ENCODE measurements at regions not wholly inside any gene's neighbourhood (a gene's known extent, or its start where the extent isn't known, plus 50 kb on each side); places are given as distances from the start of the nearest gene placed in this dataset.

DNA sequence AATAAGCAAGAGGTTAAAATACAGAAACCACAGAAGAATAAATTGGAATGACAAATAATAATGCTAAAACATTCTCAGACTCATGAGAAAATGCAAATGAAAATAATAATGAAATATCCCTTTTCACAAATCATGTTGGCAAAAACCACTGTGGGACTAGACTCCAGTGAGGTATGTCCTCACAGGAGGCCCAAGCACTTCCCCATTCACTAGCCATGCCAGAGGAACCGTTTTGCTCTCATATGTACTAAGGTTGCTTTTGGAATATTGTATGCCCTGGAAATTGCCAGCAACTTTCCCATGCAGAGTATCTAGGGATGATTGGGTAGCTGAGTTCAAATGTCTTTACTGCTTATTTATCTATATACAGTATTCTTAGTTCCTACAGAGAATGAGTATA lies 106.2 kb upstream of the CHORDC1 start:
- FAIRE-seq (no peak), DNase-seq (ENCODE audit: low read depth, low spot score) (no peak)
- H2AFZ ChIP-seq (ENCODE audit: low read depth, low read length): no peak overlapping the region
- no TSS peak for BruUV-seq (replicated peaks)
- POLR2A ChIA-PET: no interaction called here
- H3K27me3 ChIP-seq (ENCODE audit: control insufficient read depth in 2 of 2, insufficient read depth in 2 of 2, low read length in 2 of 2): no peaks in the 10 kb centered on the region
- CTCF ChIA-PET: no interaction called here
- H3K9me1 ChIP-seq (replicated peaks; ENCODE audit: control insufficient read depth, extremely low read depth, insufficient read depth, low read length): no peaks in the 10 kb centered on the region
- no peak overlapping the region for H3K4me2 ChIP-seq (ENCODE audit: insufficient read depth, low read length)
- H3K79me2 ChIP-seq (ENCODE audit: control insufficient read depth, insufficient read depth, low read length): no peaks in the 10 kb centered on the region
- TF ChIP-seq, protein P1, sequence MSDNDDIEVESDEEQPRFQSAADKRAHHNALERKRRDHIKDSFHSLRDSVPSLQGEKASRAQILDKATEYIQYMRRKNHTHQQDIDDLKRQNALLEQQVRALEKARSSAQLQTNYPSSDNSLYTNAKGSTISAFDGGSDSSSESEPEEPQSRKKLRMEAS (IDR thresholded peaks at IDR 0.05; ENCODE audit: insufficient read depth, insufficient read length): no peak
- no peak for TF ChIP-seq GATA2 (IDR thresholded peaks at IDR 0.05; ENCODE audit: insufficient read depth, insufficient read length, low read depth, low read length)
- no peak for TF ChIP-seq FOS (IDR thresholded peaks at IDR 0.05; ENCODE audit: borderline replicate concordance, insufficient read depth, low read length)
- TF ChIP-seq JUN (IDR thresholded peaks at IDR 0.05; ENCODE audit: borderline replicate concordance, insufficient read depth, insufficient read length, low read depth): no peak
- TF ChIP-seq, protein P2, sequence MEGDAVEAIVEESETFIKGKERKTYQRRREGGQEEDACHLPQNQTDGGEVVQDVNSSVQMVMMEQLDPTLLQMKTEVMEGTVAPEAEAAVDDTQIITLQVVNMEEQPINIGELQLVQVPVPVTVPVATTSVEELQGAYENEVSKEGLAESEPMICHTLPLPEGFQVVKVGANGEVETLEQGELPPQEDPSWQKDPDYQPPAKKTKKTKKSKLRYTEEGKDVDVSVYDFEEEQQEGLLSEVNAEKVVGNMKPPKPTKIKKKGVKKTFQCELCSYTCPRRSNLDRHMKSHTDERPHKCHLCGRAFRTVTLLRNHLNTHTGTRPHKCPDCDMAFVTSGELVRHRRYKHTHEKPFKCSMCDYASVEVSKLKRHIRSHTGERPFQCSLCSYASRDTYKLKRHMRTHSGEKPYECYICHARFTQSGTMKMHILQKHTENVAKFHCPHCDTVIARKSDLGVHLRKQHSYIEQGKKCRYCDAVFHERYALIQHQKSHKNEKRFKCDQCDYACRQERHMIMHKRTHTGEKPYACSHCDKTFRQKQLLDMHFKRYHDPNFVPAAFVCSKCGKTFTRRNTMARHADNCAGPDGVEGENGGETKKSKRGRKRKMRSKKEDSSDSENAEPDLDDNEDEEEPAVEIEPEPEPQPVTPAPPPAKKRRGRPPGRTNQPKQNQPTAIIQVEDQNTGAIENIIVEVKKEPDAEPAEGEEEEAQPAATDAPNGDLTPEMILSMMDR (IDR thresholded peaks at IDR 0.05; ENCODE audit: extremely low read depth in 1 of 2, insufficient read depth in 1 of 2, low read depth in 1 of 2, low read length in 2 of 2): no peak
- no peak for TF ChIP-seq POLR2AphosphoS5 (IDR thresholded peaks at IDR 0.05; ENCODE audit: insufficient read depth, low read depth, low read length)
- TF ChIP-seq EZH2 (IDR thresholded peaks at IDR 0.05; ENCODE audit: borderline replicate concordance, low read depth, low read length, severe bottlenecking): no peak
- no peak for TF ChIP-seq POLR2A (IDR thresholded peaks at IDR 0.05; ENCODE audit: low read depth, low read length)
- no peak for TF ChIP-seq MYC (IDR thresholded peaks at IDR 0.05; ENCODE audit: low read depth, low read length)
- no peaks in the 10 kb centered on the region for H4K20me1 ChIP-seq (replicated peaks; ENCODE audit: control insufficient read depth, extremely low read depth, insufficient read depth, low read length)
- H3K27ac ChIP-seq (ENCODE audit: insufficient read depth, low read depth, low read length): no peak overlapping the region
- H3K9me3 ChIP-seq (replicated peaks; ENCODE audit: control insufficient read depth, insufficient read depth, low read length): no peaks in the 10 kb centered on the region
- dilution Hi-C loops (cut with MboI; ENCODE audit: extremely low pct_ligation_motif_present, low sequenced_read_pairs): no loop called here
- H3K9ac ChIP-seq (replicated peaks; ENCODE audit: extremely low read depth, insufficient read depth, low read length): no peak overlapping the region
- H3K4me1 ChIP-seq (ENCODE audit: control insufficient read depth, extremely low read depth, insufficient read depth, low read length): no peaks in the 10 kb centered on the region
- H3K4me3 ChIP-seq (replicated peaks in 1 of 3; ENCODE audit: insufficient read depth in 1 of 3, low read depth in 1 of 3, low read length in 3 of 3): no peak overlapping the region
- H3K36me3 ChIP-seq (ENCODE audit: control insufficient read depth in 2 of 2, extremely low read depth in 1 of 2, insufficient read depth in 2 of 2, low read length in 2 of 2): no peaks in the 10 kb centered on the region
- intact Hi-C loops (cut with micrococcal nuclease): no loop called here

Data from endothelial cell of umbilical vein (primary cell).